Uterus (tissue), 3 donors: ENCODE measurements at regions not wholly inside any gene's neighbourhood (a gene's known extent, or its start where the extent isn't known, plus 50 kb on each side); places are given as distances from the start of the nearest gene placed in this dataset.

Source experiments
- DNase-seq, 2 donors: peaks; one replicate each; pipeline ENCODE4 v3.0.0-alpha.2; 2019 to 2020
- H3K27ac ChIP-seq, 2 donors: fragments of 200-600 bp; sonication (generic); 1 replicate in 1 of 2; 2 replicates in 1 of 2; pipeline ENCODE4 v1.5.1; 2016 to 2018
- H3K27me3 ChIP-seq, 2 donors: fragments of 200-600 bp; sonication (generic); one replicate each; pipeline ENCODE4 v1.5.1; 2018 to 2019; ENCODE audit warnings: control low read depth in 1 of 2
- H3K36me3 ChIP-seq, 2 donors: fragments of 200-600 bp; sonication (generic); one replicate each; pipeline ENCODE4 v1.5.1; 2019; ENCODE audit warnings: control low read depth in 1 of 2
- H3K4me1 ChIP-seq, 2 donors: fragments of 200-600 bp; sonication (generic); one replicate each; pipeline ENCODE4 v1.5.1; 2018 to 2019; ENCODE audit warnings: control low read depth in 1 of 2
- H3K4me3 ChIP-seq, 2 donors: fragments of 200-600 bp; sonication (generic); 1 replicate in 1 of 2; 2 replicates in 1 of 2; pipeline ENCODE4 v1.5.1; 2018 to 2019; ENCODE audit warnings: mild to moderate bottlenecking in 1 of 2
- H3K9me3 ChIP-seq, 2 donors: fragments of 200-600 bp; sonication (generic); one replicate each; pipeline ENCODE4 v1.5.1; 2019; ENCODE audit warnings: control low read depth in 1 of 2
- CTCF ChIP-seq, 4 experiments: fragments of 200-600 bp in 2 of 4; fragments of 450-650 bp in 2 of 4; sonication (generic) in 2 of 4; IDR thresholded peaks; one replicate each; pipeline ENCODE4 v1.5.1; 2016 to 2019; ENCODE audit warnings: antibody characterized with exemption in 4 of 4, mild to moderate bottlenecking in 2 of 4, moderate library complexity in 1 of 4
- POLR2A ChIP-seq, 2 donors: fragments of 450-650 bp; IDR thresholded peaks; one replicate each; pipeline ENCODE4 v1.6.1; 2016; ENCODE audit warnings: antibody characterized with exemption in 2 of 2, mild to moderate bottlenecking in 1 of 2, moderate library complexity in 1 of 2
- intact Hi-C: fragments of 100-400 bp; cut with DNase I; formaldehyde crosslinking; loops from one replicate; pipeline ENCODE4 v1.15.1; 2023; ENCODE audit warnings: low total_unique reads
- donor health status: DM: yes; HTN: yes; CAD: no.

- no peak overlapping the region for H3K27ac ChIP-seq
- DNase-seq, result no peak
- no peaks in the 10 kb centered on the region for H3K36me3 ChIP-seq
- H3K4me1 ChIP-seq, result no peaks in the 10 kb centered on the region
- no peak for TF ChIP-seq CTCF (IDR thresholded peaks at IDR 0.05)
- TF ChIP-seq POLR2A (IDR thresholded peaks at IDR 0.05), result no peak
- intact Hi-C loops, result no loop called here
- H3K27me3 ChIP-seq, result no peaks in the 10 kb centered on the region
- no peaks in the 10 kb centered on the region for H3K9me3 ChIP-seq
- no peak overlapping the region for H3K4me3 ChIP-seq
These were observed 122.7 kb downstream of the BUD13 start for GRCh38 chr11:116650052-116650451.

DNA sequence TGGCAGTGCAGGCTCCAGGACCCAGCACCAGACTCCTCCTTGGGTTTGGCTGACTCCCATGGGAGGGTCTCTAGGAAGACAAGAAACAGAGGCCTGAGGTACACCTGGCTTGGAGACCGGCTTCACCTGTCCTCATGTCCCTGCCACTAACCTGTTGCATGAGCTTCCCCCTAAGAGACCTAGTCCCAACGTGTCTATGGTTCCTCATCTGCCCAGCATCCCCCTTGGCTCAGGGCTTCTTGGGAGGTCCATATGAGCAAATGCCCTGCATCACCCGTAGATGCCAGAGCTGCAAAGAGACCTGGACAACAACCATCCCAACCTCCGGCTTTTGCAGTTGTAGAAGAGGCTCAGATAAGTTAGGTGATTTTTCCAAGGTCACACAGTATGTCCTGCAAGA is 123.5 kb downstream of the BUD13 start:
- Histone ChIP-seq H3K9me3 (no peaks in the 10 kb centered on the region), H3K36me3 (no peaks in the 10 kb centered on the region), H3K4me1 (no peaks in the 10 kb centered on the region), H3K27me3 (no peaks in the 10 kb centered on the region), H3K4me3 (no peak overlapping the region), H3K27ac (no peak overlapping the region)
- intact Hi-C loops, result no loop called here
- DNase-seq, result no peak
- no peak for TF ChIP-seq CTCF (IDR thresholded peaks at IDR 0.05)
- no peak for TF ChIP-seq POLR2A (IDR thresholded peaks at IDR 0.05)

DNA sequence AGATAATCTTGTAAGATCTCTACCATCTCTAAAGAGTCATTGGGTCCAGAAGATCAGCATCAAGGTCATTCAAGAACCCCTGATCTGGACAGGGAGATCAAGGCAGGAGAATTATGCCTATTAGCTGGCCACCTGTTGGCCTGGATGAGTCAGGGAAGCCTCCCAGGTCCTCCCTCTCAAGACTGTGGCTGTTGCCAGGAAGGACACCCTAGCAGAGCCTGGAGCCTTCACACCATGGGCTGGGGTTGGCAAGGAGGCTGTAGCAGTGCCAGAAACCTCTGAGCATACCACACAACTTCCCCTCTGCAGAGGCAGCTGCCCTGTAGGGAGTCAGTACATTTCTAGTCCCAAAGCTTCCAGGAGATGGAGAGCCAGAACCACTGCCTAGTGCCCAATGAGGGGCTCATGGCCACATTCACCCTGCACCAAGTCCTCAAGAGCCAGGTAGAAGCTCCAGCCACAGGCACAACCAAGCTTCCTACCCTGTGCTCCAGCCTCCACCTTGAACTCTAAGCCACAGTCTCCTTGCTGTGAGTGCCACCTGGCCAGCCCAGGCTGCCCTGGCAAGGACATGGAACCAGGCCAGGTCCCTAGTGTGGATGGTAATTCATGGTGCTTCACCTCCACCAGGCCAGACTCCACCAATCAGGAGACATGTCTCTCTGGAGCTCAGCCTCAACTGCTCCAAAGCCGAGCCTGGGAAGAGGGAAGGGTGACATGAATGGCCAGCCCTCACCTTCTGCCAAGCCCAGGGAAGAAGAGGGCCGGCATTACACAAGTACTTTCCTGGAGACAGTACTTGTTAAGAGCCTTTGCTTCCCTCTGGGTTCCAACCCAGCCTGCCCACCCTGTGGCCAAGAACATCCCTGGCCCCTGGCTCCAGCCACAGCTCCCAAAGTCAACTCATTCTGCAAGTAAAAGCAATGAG is 124.3 kb downstream of the BUD13 start:
- no peak for DNase-seq
- Histone ChIP-seq H3K27ac (no peak overlapping the region), H3K36me3 (no peaks in the 10 kb centered on the region), H3K27me3 (no peaks in the 10 kb centered on the region), H3K4me1 (no peaks in the 10 kb centered on the region), H3K4me3 (no peak overlapping the region), H3K9me3 (no peaks in the 10 kb centered on the region)
- intact Hi-C loops, result no loop called here
- TF ChIP-seq CTCF (IDR thresholded peaks at IDR 0.05), result no peak
- no peak for TF ChIP-seq POLR2A (IDR thresholded peaks at IDR 0.05)

DNA sequence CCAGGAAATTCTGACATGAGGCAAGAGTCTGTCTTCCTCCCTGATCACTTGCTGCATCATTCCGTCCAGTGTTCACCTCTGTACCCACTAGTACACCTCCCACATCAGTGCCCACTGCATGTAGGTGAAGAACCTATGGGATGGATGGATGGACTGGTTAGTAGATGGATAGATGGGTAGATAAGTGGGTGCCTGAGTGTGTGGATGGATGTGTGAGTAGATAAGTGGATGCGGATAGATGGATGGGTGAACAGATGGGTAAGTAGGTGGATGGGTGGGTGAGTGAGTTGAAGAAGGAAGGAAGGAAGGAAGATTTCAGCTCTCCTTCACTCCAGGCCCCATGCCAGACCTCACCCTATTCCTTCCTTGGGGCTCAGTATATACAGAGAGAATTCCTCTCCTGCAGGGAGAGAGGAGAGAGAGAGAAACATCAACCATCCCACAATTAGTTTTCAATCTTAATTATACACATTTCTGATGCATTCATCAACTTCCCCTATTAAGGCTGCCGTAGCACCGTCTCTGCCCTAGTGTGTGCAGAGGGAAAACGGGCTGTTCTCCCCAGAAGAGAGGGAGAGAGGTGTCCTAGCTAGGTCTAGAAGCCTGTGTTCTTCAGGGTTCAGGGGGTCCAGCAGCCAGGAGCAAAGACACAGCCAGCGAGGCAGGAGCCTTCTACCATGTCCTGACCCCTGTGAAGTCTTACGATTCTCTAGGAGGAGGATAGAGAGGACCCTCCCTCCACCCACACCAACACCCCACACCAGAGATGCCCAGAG is 125.3 kb downstream of the BUD13 start:
- no peaks in the 10 kb centered on the region for H3K9me3 ChIP-seq
- H3K27me3 ChIP-seq, result no peaks in the 10 kb centered on the region
- H3K4me1 ChIP-seq, result no peaks in the 10 kb centered on the region
- TF ChIP-seq CTCF (IDR thresholded peaks at IDR 0.05) (no peak), POLR2A (IDR thresholded peaks at IDR 0.05) (no peak)
- intact Hi-C loops, result no loop called here
- no peaks in the 10 kb centered on the region for H3K36me3 ChIP-seq
- DNase-seq, result no peak
- no peak overlapping the region for H3K27ac ChIP-seq
- no peak overlapping the region for H3K4me3 ChIP-seq

GRCh38 chr11:116646191-116646590 is 126.6 kb downstream of the BUD13 start:
- Histone ChIP-seq H3K27ac (no peak overlapping the region), H3K36me3 (no peaks in the 10 kb centered on the region), H3K27me3 (no peaks in the 10 kb centered on the region), H3K4me1 (no peaks in the 10 kb centered on the region), H3K9me3 (no peaks in the 10 kb centered on the region), H3K4me3 (no peak overlapping the region)
- TF ChIP-seq CTCF (IDR thresholded peaks at IDR 0.05) (no peak), POLR2A (IDR thresholded peaks at IDR 0.05) (no peak)
- intact Hi-C loops, result no loop called here
- DNase-seq, result no peak
